Liver (tissue), 8 donors: ENCODE measurements at regions not wholly inside any gene's neighbourhood (a gene's known extent, or its start where the extent isn't known, plus 50 kb on each side); places are given as distances from the start of the nearest gene placed in this dataset.

Source experiments
- DNase-seq: peaks from one replicate; pipeline ENCODE4 v3.0.0-alpha.2; 2017; ENCODE audit warnings: low spot score
- H3K27ac ChIP-seq, 2 donors: one replicate each; pipeline ENCODE4 v1.7.0; 2013; ENCODE audit warnings: inconsistent platforms in 2 of 2, low read length in 2 of 2, control low read depth in 1 of 2, low read depth in 1 of 2, mild to moderate bottlenecking in 1 of 2
- H3K27me3 ChIP-seq, 4 donors: one replicate each; pipeline versions ENCODE4 v1.6.1 to v1.7.0; 2013; ENCODE audit warnings: low read length in 3 of 4, inconsistent platforms in 1 of 4, mild to moderate bottlenecking in 1 of 4, moderate library complexity in 1 of 4; ENCODE audit not compliant: control insufficient read depth in 4 of 4, insufficient read depth in 4 of 4
- H3K36me3 ChIP-seq, 4 donors: one replicate each; pipeline versions ENCODE4 v1.6.1 to v1.7.0; 2013; ENCODE audit warnings: low read length in 3 of 4, mild to moderate bottlenecking in 3 of 4, low read depth in 1 of 4, moderate library complexity in 1 of 4; ENCODE audit not compliant: control insufficient read depth in 4 of 4, insufficient read depth in 3 of 4
- H3K4me1 ChIP-seq, 4 donors: one replicate each; pipeline versions ENCODE4 v1.6.1 to v1.7.0; 2013; ENCODE audit warnings: low read length in 3 of 4, mild to moderate bottlenecking in 3 of 4, moderate library complexity in 1 of 4; ENCODE audit not compliant: control insufficient read depth in 4 of 4, insufficient read depth in 4 of 4
- H3K4me3 ChIP-seq, 3 donors: one replicate each; pipeline versions ENCODE4 v1.6.1 to v1.7.0; 2013; ENCODE audit warnings: low read length in 3 of 3, control low read depth in 1 of 3, low read depth in 1 of 3, mild to moderate bottlenecking in 1 of 3
- H3K9ac ChIP-seq, 2 donors: one replicate each; pipeline ENCODE4 v1.7.0; 2013; ENCODE audit warnings: low read length in 2 of 2, mild to moderate bottlenecking in 2 of 2, moderate library complexity in 2 of 2, control low read depth in 1 of 2, low read depth in 1 of 2
- H3K9me3 ChIP-seq, 4 donors: one replicate each; pipeline versions ENCODE4 v1.6.1 to v1.7.0; 2013; ENCODE audit warnings: low read length in 3 of 4; ENCODE audit not compliant: control insufficient read depth in 4 of 4
- CTCF ChIP-seq: fragments of 150-350 bp; IDR thresholded peaks from 2 replicates; pipeline ENCODE4 v1.5.1; 2017; ENCODE audit warnings: improper control_type of control experiment, low read depth, low read length; ENCODE audit not compliant: missing input control
- EGR1 ChIP-seq, 2 donors: IDR thresholded peaks; 2 replicates each; pipeline ENCODE4 v1.6.1; 2016 to 2018; ENCODE audit warnings: antibody characterized with exemption in 2 of 2, low read depth in 2 of 2
- FOXA1 ChIP-seq: IDR thresholded peaks from 2 replicates; pipeline ENCODE4 v1.6.1; 2016; ENCODE audit warnings: antibody characterized with exemption
- FOXA2 ChIP-seq: IDR thresholded peaks from 2 replicates; pipeline ENCODE4 v1.6.1; 2016; ENCODE audit warnings: antibody characterized with exemption
- GABPA ChIP-seq, 2 donors: IDR thresholded peaks in 1 of 2; conservative IDR thresholded peaks in 1 of 2; 2 replicates each; pipeline ENCODE4 v1.6.1; 2016; ENCODE audit warnings: antibody characterized with exemption in 2 of 2, mild to moderate bottlenecking in 1 of 2, moderate library complexity in 1 of 2
- HNF4A ChIP-seq, 2 donors: conservative IDR thresholded peaks; 2 replicates each; pipeline ENCODE4 v1.6.1; 2016; ENCODE audit warnings: antibody characterized with exemption in 2 of 2, mild to moderate bottlenecking in 2 of 2
- HNF4G ChIP-seq: IDR thresholded peaks from 2 replicates; pipeline ENCODE4 v1.6.1; 2016; ENCODE audit warnings: antibody characterized with exemption
- JUND ChIP-seq, 2 donors: IDR thresholded peaks; 2 replicates each; pipeline ENCODE4 v1.6.1; 2016; ENCODE audit warnings: antibody characterized with exemption in 2 of 2
- NR2F2 ChIP-seq: IDR thresholded peaks from 2 replicates; pipeline ENCODE4 v1.6.1; 2016; ENCODE audit warnings: antibody characterized with exemption
- RAD21 ChIP-seq, 2 donors: IDR thresholded peaks; 2 replicates each; pipeline ENCODE4 v1.6.1; 2016; ENCODE audit warnings: antibody characterized with exemption in 2 of 2, mild to moderate bottlenecking in 2 of 2
- REST ChIP-seq: IDR thresholded peaks from 2 replicates; pipeline ENCODE4 v1.6.1; 2016; ENCODE audit warnings: antibody characterized with exemption, mild to moderate bottlenecking
- RXRA ChIP-seq, 2 donors: IDR thresholded peaks; 2 replicates each; pipeline ENCODE4 v1.6.1; 2017 to 2018; ENCODE audit warnings: antibody characterized with exemption in 2 of 2, mild to moderate bottlenecking in 1 of 2
- TAF1 ChIP-seq: conservative IDR thresholded peaks from 2 replicates; pipeline ENCODE4 v1.6.1; 2016; ENCODE audit warnings: antibody characterized with exemption, mild to moderate bottlenecking
- YY1 ChIP-seq: IDR thresholded peaks from 2 replicates; pipeline ENCODE4 v1.6.1; 2016; ENCODE audit warnings: antibody characterized with exemption, mild to moderate bottlenecking
- ZBTB33 ChIP-seq: IDR thresholded peaks from 2 replicates; pipeline ENCODE4 v1.6.1; 2016; ENCODE audit warnings: antibody characterized with exemption
- WGBS: extraction: QIAGEN DNeasy Blood & Tissue Kit; methylation state at CpG from one replicate; pipeline ENCODE4 v1.1.7; 2013; 5-methylcytosine and 5-hydroxymethylcytosine counted together
- TF ChIP-seq, protein P1 (sequence below): IDR thresholded peaks from 2 replicates; pipeline ENCODE4 v1.6.1; 2016; ENCODE audit warnings: antibody characterized with exemption
- TF ChIP-seq, protein P2 (sequence below): IDR thresholded peaks from 2 replicates; pipeline ENCODE4 v1.6.1; 2016; ENCODE audit warnings: antibody characterized with exemption
- donor health status: healthy.
- donor health status: healthy.
- donor health status: healthy.
- donor health status: healthy.
- donor health status: healthy.

DNA sequence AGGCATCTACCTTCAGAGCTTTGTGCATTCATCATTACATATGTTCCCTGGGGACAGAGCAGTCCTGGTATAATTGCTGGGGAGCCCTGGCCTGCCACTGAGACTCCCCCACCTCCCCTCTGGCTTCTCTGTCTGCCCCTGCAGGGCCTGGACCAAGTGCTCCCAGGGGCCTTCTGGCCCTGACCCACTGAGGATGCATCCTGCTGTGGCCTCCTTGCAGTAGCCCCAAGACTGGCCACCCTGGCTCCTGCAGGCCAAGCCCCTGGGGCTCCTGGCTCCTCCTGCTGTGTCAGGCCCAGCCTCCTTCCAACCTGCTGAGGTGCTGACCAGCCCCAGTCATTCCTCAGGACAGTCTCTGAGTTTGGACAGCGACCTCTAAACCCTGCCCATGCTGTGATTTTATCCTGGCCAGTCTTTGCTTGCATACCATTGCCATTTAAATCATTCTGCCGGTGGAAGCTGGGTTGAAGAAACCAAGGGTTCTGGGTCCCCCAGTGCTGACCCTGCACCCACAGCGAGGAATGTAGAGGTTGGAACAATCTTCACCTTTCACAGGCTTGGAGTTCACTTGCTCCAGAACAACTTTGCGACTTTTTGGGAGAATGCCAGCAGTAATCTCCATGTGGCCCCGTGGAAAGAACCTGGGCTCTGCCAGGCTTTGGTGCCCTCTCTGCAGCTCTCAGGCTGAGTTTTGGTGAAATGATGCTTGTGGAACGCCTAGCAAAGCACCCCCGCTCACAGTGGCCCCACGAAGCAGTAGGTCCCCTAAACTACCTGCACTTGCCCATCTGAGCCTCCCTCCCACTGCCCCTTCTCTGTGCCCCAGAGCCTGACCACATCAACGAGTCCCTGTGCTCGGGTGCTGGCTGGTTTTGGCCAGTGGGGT, 167.3 kb upstream of the GLI2 start:
- Histone ChIP-seq H3K9ac (no peak overlapping the region), H3K9me3 (no peaks in the 10 kb centered on the region), H3K27me3 (no peaks in the 10 kb centered on the region), H3K4me1 (peaks cover 0 to 10% (median 7%) of the 10 kb centered on the region in 4 donors), H3K4me3 (no peak overlapping the region), H3K36me3 (no peaks in the 10 kb centered on the region), H3K27ac (no peak overlapping the region)
- WGBS: 82% methylated on average over 10 of the region's 10 CpGs
- DNase-seq: no peak
- TF ChIP-seq CTCF (no peak), YY1 (no peak), FOXA1 (no peak), FOXA2 (no peak), JUND (IDR thresholded peaks at IDR 0.05) (no peak), RAD21 (IDR thresholded peaks at IDR 0.05) (no peak), REST (no peak), HNF4G (no peak), GABPA (IDR thresholded peaks at IDR 0.05 in 1 of 2, conservative IDR thresholded peaks at IDR 0.05 in 1 of 2) (no peak), RXRA (IDR thresholded peaks at IDR 0.05) (no peak), TAF1 (no peak), NR2F2 (no peak), ZBTB33 (no peak), HNF4A (conservative IDR thresholded peaks at IDR 0.05) (no peak)
- TF ChIP-seq, protein P1, sequence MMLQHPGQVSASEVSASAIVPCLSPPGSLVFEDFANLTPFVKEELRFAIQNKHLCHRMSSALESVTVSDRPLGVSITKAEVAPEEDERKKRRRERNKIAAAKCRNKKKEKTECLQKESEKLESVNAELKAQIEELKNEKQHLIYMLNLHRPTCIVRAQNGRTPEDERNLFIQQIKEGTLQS: no peak

DNA sequence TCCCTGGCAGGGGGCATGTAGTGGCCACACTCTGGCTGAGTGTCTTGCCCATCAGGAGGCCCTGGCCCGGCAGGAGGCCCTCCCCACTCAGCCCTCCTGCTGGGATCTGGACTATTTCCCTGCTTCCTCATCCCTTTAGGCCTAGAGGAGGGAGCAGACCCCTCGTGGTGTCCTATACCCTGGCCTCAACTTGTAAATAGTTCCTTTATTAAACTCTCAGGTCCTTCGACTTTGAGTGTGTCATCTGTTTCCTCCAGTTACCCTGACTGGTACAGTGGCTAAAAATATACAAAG, 166.7 kb upstream of the GLI2 start:
- Histone ChIP-seq H3K9me3 (no peaks in the 10 kb centered on the region), H3K4me3 (no peak overlapping the region), H3K27ac (no peak overlapping the region), H3K36me3 (no peaks in the 10 kb centered on the region), H3K4me1 (peaks cover 0 to 10% (median 7%) of the 10 kb centered on the region in 4 donors), H3K9ac (no peak overlapping the region), H3K27me3 (no peaks in the 10 kb centered on the region)
- no peak for DNase-seq
- 82% methylated on average over 3 of the region's 3 CpGs for WGBS
- TF ChIP-seq REST (no peak), TAF1 (no peak), CTCF (no peak), JUND (IDR thresholded peaks at IDR 0.05) (no peak), EGR1 (IDR thresholded peaks at IDR 0.05; ENCODE audit: low read depth in 2 of 2) (no peak), HNF4G (no peak), NR2F2 (no peak)
- TF ChIP-seq, protein P1: no peak
- TF ChIP-seq, protein P2, sequence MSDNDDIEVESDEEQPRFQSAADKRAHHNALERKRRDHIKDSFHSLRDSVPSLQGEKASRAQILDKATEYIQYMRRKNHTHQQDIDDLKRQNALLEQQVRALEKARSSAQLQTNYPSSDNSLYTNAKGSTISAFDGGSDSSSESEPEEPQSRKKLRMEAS: no peak
